Stimulated activated CD4-positive, alpha-beta T cell treated with anti-CD3 and anti-CD28 coated beads, TNF-alpha, amount 100 ng/mL, for 24 hours (primary cell): ENCODE measurements at regions not wholly inside any gene's neighbourhood (a gene's known extent, or its start where the extent isn't known, plus 50 kb on each side); places are given as distances from the start of the nearest gene placed in this dataset.
A peak's percentile ranks its signal among the peaks of the same experiment; 100 is the strongest.
"Not testable (repeated sequence)": the region's sequence is repeated elsewhere in the genome, so short reads cannot be mapped to it uniquely, and the experiment has no call there.

Experiments
- DNase-seq, 3 experiments: peaks; one replicate each; pipeline ENCODE4 v3.0.0-alpha.2; 2020; ENCODE audit warnings: low read depth in 3 of 3

DNA sequence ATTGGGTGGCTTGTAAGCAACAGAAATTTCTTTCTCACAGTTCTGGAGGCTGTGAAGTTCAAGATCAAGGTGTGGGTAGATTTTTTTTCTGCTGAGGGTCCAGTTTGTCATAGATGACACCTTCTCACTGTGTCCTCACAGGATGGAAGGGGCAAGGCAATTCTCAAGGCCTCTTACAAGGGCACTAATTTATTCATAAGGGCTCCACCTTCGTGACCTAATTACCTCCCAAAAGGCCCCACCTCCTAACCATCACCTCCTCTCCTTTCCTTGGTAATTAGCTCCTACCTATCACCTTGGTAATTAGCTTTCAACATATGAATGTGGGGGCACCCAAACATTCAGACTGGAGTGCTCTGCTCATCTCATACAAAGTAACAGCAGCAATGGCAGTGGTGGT lies 92.3 kb upstream of the CD44 start:
- DNase-seq: no peak

GRCh38 chr11:35047179-35047578 lies 91.8 kb upstream of the CD44 start:
- no peak for DNase-seq

- DNase-seq: no peak
Measured at GRCh38 chr11:35047769-35048168, 91.2 kb upstream of the CD44 start.

DNA sequence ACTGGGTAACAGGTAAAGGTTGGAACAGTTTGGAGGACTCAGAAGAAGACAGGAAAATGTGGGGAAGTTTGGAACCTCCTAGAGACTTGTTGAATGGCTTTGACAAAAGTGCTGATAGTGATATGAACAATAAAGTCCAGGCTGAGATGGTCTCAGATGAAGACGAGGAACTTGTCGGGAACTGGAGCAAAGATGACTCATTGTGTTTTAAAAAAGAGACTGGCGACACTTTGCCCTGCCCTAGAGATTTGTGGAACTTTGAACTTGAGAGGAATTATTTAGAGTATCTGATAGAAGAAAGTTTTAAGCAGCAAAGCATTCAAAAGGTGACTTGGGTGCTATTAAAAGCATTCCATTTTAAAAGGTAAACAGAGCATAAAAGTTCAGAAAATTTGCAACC lies 90.6 kb upstream of the CD44 start:
- DNase-seq: not testable (repeated sequence)

DNA sequence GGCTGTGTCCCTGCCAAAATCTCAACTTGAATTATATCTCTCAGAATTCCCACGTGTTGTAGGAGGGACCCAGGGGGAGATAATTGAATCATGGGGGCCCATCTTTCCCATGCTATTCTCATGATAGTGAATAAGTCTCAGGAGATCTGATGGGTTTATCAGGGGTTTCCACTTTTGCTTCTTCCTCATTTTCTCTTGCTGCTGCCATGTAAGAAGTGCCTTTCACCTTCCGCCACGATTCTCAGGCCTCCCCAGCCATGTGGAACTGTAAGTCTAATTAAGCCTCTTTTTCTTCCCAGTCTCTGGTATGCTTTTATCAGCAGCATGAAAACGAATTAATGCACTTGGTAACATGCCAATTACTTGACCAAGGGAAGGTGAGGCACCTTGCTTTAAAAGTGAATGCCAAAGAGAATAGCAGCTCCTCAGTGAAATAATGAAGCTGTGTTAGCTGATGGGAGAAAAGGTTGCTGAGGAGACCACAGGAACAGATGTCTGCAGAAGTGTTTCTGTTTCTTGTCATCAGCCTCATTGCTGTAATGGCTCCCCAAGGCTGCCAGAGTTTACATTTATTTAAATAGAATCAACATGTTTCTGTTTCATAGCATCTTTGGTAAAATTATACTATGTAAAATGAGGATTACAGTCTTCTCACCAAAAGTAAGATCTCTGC lies 89.0 kb upstream of the CD44 start:
- no peak for DNase-seq

DNA sequence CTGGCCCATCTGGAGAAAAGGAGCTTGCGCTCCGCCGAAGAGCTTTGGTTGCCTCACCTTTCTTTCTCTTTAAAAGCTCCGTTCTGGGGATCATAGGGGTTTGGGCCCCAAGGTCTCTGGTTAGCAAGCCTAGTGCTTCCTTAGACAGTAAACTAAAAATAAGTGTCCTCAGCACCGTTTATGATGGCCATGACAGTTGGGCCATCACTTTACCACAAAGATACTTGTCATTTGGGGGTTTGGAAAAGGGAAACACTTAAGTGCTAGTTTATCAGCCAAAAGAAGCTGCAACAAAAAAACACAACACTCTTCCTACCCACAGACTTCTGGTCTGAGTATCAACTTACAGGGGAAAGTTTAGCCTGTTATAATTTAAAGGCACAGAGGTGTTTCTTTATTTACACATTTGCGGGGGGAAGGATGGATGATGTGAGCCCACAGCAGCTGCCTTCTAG lies 88.4 kb upstream of the CD44 start:
- DNase-seq: no peak

- no peak for DNase-seq
Measured at GRCh38 chr11:35056391-35057093, 82.4 kb upstream of the CD44 start.

DNA sequence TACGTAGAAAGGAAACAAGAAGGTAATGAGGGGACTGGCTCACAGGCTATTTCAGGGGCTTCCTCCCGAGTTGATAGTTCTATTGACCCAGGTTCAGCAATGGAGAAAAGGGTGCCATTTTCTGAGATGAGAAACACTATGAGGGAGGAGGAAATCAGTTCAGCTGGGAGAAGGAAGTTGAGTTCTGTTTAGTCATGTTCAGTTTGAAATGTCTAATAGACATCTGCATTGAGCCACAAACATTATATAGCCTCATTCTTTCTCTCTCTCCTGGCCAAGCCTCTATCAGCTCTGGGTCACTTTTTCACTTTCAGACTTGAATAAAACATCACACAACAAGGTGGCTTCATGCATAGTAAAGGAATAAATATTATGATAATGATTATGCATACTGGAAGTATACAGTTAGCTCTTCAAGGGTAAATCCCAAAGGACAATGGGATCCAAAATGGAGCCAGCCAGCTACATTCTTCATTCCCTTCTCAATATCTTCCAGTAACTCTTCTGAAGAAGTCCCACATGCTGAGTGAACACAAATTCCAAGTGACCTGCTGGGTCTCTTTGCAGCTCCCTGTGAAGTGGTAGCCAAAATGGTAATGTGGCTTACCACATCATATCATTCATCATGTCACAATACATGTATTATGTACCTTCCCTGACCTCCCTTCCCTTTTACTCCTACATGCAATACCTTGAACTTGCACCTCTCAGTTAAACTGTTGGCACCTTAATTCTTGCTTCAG lies 80.9 kb upstream of the CD44 start:
- DNase-seq: no peak

- no peak for DNase-seq
Measured at GRCh38 chr11:35058669-35059434, 80.1 kb upstream of the CD44 start.

DNA sequence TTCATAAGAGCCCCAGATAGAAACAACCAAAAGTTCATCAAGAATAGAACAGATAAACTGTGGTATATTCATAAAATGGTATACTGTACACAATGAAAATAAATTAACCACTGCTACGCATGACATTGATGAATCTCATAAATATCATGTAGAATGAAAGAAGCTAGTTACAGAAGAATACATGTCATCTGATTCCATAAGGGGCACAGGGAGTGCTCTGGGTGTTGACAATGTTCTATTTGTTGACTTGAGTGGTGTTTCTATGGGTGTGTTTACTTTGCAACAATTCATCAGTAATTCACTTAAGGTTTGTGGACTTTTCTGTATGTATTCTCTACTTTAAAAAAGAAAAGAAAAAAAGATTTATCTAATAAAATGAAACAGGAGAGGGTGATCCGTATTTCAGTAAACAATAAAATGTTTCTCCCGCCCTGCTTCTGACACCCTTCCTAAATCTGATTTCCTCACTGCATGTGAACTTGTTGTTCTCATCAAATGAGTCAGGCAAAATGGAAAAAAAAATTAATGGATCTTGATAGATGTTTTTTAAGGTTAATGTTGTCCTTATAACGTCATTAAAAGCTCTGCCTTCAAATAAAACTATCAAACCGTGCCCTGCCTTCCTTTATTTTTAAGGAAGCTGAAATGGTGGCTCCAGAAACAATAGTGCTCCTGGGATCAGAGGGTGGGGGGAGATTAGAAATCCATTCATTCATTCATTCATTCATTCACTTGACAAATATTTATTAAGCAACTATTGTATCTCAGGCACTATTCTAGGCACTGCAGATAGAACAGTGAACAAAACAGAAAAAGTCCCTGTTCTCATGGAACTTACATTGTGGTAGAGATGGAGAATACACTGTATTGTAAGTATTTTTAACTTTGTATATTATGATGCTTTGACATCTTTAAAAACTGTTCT lies 77.2 kb upstream of the CD44 start:
- DNase-seq: no peak

GRCh38 chr11:35063488-35063931 lies 75.5 kb upstream of the CD44 start:
- DNase-seq: no peak

DNA sequence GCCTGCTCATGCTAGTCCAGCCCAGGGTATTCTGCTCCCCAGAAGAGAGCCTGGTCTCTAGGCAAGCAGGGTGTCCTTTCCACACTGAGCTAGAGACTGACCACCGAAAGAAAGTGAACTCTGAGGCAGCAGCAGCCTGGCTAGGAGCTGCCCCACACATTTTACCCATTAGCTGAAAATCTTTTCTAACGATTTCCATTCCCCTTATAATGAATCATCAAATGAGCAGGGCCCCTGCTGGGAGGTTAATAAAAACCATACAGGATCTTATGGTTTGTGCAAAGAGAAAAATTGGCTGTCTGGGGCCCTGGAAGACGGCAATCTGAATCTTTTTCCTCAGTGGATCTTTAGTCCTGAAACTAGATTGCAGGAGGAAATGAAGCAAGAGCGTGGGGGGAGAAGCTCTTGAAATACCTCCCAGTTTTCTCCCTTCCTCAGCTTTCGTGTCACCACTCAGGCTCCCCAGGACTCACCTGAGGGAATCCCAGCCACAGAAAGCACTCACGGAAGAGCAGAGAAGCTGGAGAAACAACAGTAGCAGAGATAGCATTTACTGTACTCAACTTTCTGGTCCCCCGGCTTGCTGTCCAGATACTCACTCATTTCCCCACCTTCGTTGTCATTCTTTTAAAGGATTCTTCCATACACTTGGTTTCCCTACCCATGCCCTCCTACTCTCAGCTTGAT lies 74.7 kb upstream of the CD44 start:
- no peak for DNase-seq

GRCh38 chr11:35065566-35065965 lies 73.4 kb upstream of the CD44 start:
- DNase-seq: no peak

DNA sequence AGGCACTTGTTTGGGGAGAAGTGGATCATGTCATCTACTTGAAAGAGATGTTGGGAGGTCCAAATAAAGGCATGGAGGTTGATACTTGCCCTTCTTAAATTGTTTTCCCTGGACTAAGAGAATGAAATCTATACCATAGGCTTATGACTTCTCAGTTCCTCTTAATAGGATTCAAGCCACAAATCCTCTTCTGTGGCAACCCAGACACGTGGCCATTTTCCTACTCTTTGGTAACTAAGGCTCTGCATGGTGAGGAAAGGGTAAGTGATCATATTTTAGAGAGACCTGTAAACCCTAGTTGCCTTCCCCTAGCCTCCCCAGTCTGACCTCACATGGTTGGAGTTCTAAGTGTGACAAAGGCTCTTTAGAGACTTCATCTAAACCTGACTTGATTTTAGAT lies 72.9 kb upstream of the CD44 start:
- DNase-seq: no peak

DNA sequence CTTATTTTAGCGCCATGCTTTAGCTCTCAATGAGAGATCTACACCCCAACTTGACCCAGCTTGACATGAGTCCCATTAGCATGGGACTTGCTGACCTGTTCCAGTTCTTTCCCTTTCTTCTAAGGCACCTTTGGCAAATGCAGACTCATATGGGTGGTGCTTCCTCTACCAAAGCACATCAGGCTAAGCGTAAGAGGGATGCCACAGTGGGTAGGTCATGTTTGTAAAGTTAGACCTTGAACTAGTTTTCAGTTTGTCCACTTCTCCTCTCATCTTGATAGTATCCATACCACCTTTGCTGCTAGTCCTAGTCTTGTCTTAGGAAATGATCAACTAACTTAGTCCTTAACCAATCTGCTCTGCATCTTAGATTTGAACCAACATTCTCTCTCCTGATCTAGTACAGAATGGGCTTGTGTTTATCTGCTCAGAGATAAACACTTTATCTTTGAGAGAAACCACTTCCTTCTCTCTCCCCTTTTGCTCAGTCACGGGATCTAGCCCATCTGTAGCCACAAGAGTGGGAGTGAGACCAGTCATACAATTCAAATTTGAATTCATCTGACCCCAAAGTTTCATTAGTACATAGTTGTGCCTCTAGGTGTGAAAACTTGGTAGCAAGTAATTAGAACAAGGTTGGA lies 72.1 kb upstream of the CD44 start:
- no peak for DNase-seq

- no peak for DNase-seq
Measured at GRCh38 chr11:35071722-35072121, 67.2 kb upstream of the CD44 start.

GRCh38 chr11:35073691-35074419 lies 65.1 kb upstream of the CD44 start:
- DNase-seq: peak in 1 of 3 experiments; percentile 23

- DNase-seq: no peak
Measured at GRCh38 chr11:35076201-35077100, 62.5 kb upstream of the CD44 start.
